HG02970 (cell line): ENCODE measurements at regions not wholly inside any gene's neighbourhood (a gene's known extent, or its start where the extent isn't known, plus 50 kb on each side); places are given as distances from the start of the nearest gene placed in this dataset.
"Not testable (repeated sequence)": the region's sequence is repeated elsewhere in the genome, so short reads cannot be mapped to it uniquely, and the experiment has no call there.

Source experiments
- ATAC-seq: cut with Tn5 transposase; IDR thresholded peaks from one replicate; pipeline ENCODE4 v1.9.1; 2021; ENCODE audit warnings: mild to moderate bottlenecking, moderate library complexity, moderate number of reproducible peaks; ENCODE audit not compliant: unreplicated experiment, low FRiP score

DNA sequence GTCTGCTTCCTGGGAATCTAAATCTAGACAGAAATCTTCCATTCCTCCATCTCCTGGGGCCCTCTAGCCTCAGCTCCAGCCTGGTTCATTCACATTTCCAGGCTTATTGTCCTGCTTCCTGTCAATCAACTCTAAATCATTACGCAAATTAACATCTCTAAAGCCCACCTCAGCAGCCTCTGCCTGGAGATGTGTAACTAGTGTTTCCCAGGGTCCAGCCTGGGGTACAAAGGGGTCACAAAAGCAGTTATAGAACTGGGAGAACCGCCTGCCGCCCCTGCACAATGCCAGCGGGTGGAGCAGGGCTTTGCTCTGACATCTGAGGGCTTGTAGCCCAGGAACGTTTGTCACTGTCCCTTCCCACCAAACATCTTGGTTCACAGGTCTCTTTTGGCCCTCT lies 373.5 kb downstream of the RRAGC start:
- ATAC-seq = no peak

DNA sequence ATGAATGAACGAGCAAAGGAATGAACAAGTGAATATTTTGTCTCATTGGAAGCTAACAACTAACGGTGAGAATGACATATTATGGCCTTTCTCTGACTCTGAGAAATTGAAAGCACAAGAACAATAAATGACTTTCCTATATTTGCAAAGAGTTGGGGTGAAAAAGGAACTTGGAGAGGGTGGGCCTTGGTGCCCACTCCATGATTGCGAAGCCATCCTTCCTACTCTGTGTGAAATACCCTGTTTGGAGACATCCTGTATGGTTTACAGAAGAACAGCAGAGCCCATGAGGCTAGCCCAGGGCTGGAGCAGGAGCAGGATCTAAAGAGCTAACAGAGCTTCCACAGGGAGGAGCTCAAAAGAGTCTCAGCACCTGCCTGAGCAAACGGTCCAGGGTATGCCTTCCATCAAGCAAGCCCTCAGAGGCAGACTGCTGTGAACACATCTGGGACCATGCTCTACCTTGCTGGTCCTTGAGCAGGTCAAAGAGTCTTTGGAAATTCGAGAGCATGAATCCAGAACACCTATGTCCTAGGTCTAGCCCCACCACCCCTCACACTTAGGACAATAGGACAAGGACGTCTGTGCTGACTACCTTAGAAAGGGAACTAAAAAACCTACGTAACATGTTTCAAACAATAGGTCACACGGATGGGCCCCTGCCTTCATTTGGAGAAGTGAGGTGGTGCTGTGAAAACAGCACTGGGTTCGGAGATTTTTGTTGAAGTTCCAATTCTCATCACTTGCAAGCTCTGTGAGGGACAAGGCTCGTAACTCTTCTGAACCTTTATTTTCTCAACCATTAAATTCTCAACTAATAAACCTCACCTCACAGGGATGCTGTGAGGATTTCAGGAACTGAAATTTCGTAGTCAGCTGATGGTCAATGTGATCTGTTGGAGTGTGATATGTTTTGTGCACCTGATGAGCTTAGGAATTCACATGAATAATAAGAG lies 377.4 kb downstream of the RRAGC start:
- no peak for ATAC-seq

DNA sequence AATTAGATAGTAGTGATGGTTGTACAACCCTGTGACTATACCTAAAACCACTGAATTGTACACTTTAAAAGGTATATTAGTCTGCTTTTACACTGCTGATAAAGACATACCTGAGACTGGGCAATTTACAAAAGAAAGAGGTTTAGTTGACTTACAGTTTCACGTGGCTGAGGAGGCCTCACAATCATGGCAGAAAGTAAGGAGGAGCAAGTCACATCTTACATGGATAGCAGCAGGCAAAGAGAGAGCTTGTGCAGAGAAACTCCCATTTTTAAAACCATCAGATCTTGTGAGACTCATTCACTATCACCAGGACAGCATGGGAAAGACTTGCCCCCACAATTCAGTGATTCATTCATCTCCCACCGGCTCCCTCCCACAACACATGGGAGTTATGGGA lies 379.9 kb downstream of the RRAGC start:
- ATAC-seq = not testable (repeated sequence)

DNA sequence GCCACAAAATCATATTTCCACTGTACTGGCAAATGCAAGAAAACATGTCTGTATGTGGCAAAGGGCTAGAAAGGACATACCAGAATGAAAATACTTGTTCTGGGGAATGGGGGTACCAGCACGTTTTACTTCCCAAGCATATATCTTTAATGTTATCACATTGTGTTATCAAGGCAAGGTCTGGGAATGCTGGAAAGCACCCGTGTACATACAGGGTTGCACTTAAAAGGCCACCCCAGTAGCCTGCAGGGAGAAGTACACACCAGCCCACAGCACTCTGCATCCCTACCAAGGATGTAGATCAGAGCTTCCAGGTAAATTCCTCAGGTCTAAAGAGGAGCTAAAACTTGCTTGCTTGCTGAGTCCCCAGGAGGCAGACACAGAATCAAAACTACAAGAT lies 381.8 kb downstream of the RRAGC start:
- ATAC-seq = no peak

DNA sequence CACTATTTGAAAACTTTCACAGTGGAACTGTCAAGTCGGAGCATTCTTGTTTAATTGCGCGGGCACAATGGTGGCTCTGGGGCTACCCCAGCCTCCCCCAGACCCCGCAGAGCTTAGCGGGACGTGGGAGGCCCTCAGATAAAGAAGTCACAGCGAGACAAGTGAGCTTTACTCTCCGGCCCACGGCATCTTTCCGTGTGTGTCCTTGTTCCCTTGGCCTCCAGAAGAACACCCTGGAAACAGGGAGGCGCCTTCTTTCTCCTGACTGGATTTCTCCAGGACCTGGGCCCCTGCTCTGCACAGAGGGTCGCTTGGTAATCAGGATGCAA lies 382.8 kb downstream of the RRAGC start:
- no peak for ATAC-seq

DNA sequence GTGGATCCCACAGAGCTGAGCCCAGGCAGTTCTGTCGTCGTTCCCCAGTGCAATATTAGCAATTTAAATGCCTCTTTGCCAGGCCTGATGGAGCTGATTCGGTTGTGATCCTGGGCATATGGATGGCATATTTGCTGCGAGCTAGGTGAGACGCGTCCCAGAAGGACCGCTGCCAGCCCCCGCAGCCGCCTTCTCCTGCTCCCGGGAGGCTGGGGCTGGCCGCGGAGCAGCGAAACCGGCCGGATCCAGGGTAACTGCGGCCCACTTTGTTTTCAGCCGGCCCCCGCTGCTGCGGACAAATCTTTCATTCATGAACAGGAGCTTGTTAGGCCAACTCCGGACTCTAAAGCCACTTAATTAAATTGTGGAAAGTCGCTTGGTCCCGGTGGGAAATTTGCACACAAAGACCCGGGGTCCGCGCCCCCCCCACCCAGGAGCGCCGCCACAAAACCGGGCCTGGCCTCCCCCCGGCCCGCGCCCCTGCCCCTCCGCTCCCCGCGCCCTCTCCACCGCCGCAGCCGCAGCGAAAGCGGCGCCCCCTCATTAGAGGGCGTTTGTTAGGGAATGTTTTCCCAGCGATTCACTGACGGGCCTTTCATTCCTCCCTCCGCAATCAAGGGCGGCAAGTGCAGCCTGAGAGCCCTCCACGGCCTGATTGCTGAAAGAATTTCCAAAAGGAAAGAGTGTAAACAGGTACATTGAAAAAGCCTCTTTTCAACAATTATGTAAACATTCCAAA lies 383.3 kb downstream of the RRAGC start:
- ATAC-seq = no peak

DNA sequence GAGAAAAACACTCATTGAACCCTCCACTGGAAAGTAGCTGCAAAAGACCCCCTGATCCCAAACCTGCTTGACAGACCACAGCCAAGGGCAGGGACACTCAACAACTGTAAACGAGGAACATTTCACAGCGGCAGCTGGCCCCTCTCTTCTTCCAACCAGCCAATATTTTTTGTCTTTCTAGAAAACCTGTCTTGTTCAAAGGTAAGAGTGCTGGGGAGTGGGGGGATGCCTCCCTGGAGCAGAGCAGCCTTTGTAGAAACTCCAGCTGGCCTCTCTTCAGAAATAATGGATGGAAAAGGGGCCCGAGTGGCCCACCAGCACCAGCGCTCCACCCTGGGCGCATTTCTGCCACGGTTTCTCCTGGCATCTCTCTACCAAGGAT lies 384.0 kb downstream of the RRAGC start:
- ATAC-seq = no peak

DNA sequence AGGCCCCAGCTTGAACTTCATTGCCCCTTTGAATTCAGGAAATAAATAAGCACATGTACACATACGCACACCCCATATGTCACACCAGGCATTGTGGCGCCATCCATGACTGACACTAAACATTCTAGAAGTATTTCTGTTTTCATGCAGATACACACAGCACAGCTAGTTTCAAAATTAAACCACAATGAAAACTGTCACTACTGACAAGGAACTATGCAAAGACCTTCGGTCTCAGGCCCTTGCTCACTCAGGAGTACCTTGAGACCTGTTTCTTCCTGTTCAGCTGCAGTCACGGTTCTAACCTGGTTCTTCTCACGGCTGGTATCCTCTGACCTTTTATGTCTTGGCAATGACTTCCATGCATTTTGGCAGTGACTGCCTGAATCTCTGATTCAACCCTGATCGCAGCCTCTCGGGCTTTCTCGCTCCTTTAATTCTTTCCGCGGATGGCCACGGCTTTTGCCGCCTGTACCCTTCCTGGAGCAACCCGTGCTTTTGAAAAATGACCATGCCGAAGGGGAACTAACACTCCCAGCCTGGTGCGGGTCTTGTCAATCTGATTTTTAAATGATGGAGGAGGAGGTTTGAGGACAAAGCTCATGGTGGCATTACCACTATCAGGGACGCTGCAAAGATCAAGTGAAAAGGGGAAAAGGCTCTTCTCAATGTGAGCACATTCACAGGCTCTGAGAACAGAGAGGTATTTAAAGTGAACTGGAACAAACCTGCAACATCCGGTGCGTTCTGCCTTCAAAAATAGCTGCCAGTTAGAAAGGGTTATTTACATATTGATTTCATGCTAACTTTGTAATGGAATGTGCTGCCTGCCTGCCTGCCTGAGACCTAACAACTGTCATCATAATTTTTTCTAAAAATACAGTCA lies 384.6 kb downstream of the RRAGC start:
- ATAC-seq = peak; percentile 66

DNA sequence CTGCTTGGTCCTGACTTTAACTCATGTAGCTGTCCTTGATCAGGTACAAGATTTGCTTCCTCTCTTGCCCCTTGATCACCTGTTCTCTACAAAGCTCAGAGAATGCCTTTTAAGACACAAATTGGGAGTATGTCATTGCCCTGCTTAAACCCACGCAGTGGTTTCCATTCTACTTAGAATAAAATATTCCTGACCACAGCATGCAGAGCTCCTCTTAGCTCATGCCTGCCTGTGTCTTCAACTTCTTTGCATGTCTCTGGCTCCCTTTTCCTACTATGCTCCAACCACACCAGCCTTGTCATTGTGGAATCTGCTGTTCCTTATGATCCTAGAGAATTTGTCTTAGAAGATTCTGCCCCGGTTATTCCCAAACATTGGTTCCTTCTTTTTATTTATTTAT lies 393.1 kb downstream of the RRAGC start:
- no peak for ATAC-seq

DNA sequence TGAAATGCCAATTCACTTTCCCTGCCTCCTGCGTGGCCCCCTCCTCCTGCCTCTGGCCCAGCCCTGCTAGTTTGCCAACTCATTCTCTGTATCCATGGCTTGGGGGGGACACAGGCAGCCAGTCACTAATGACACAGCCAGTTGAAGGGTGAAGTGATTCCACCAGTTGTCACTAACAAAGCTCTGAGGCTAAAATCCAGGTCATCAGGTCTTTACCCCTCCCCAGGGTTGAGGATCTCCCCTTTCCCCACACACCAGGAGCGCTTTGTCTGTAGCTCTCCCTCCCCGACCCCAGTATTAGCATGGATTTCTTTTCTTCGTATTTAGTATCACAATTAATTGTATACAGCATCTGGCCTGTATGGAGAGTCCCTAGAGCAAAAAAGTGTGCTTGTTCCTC lies 394.1 kb downstream of the RRAGC start:
- ATAC-seq = no peak

DNA sequence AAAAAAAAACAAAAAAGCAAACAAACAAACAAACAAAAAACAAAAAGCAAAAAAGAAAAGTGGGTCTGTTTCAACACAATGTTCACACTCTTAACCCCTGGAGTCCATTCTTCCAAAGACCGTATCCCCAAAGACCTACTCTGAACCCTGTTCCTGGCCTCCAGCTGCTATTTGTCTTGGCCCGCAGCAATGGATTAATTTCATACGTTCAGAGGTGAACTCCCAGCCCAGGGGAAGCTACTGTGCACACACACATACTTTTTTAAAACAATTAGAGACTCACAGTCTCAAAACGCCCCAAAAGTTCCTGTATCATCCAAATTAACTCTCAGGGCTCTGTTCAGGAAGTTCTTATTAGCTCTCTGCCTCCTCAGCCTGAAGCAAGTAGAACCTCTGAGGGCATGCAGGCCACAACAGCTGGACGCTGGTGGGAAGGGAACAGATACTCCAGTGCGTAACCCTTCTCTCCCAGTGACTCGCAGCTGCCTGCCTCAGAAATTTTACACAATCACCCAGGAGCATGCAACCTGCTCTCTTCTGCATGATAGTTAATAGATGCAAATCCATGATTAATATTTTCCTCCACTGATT lies 395.4 kb downstream of the RRAGC start:
- no peak for ATAC-seq

DNA sequence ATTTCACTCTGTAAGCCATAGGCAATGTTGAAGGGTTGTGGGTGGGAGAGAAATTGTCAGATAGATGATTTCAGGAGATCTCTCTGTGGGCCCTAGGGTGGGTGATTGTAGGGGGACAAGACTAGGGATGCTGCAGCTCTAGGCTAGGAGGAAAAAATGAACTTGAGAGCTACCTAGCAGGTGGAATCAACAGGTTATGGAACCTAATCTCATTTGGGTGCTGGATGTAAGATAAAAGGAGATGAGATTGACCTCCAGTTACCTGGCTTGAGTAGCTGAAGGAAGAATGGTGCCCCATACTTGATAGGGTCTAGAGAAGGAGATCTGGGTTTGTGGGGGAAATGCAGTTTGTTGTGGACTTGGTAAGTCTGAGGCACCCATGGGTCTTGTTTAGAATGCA lies 396.5 kb downstream of the RRAGC start:
- ATAC-seq = no peak

DNA sequence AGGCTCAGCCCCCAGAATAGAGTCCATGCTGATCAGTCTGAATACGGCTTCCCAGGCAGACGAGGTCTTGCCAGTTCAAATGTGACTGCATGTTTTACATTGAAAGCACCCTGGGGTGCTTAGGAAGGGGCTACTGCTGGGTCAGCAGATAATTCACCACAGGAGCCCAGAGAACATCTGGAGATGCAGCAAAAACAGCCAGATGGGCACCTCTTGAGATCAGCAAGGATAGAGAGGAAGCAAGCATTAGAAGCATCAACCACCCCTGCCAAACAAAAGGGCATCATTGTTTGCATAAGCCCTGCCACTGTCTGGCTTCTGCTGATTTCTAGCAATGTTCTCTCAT lies 403.1 kb downstream of the RRAGC start:
- no peak for ATAC-seq

DNA sequence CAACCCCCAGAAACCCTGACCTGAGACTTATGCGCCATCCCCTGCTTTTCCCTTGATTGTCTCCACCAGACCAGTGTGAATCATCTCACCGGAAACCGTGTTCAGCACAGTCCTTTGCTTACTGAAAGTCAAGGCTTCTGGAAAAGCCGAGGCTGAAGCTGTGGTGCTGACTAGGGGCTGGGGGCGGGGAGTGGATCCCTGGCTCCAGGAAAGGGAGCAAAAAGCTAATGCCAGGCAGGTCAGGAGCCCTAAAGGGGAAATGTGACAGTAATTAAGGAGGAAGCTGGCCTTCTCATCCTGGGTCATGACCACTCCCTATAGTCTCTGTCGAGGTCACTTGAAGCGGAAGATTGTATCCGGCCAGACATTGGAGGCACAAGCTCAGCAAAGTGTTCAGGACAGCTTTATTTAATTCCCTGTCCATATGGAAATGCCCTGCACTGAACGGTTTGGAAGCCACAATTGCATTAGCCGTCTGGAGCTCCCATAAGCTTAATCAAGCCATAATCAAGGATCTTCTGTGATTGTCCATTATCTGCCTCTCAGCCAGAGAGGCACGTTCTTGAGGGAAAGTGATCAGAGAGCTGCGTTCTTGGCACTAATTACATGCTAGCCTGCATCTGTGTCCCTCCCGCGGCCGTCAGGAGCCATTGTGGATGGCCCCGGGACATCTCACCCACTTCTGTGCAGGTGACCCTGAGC lies 403.6 kb downstream of the RRAGC start:
- no peak for ATAC-seq

DNA sequence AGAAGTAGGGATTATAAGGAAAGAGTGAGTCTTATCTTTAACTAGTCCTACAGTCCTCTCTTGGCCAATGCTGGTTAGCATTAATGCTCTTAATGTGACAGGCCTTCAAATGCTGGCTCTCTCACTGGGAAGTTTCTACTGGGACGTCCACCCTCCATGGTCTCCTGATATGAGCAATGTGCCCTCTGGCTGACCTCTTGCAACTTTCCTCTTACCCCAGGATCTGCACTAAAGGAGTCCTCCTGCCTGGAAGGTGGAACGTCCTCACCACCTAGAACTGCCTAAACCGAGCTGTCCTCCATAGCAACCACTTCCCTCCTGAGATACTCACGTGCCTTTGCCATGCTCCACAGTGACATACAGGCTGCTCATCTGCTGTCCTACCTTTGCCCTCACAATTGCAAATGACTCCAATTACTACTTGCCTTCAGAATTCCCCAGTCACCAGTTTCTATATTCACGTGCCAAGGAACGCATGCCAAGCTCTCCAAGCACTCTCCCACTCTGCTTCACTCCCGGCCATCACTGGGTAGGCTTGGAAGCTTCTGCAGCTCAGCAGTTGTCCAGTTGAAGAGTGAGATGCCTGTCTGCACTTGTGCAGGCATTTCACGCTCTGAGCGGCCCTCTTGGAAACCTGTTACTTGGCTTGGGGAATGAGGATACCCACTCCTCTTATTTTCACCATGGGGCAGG lies 404.7 kb downstream of the RRAGC start:
- ATAC-seq = no peak

DNA sequence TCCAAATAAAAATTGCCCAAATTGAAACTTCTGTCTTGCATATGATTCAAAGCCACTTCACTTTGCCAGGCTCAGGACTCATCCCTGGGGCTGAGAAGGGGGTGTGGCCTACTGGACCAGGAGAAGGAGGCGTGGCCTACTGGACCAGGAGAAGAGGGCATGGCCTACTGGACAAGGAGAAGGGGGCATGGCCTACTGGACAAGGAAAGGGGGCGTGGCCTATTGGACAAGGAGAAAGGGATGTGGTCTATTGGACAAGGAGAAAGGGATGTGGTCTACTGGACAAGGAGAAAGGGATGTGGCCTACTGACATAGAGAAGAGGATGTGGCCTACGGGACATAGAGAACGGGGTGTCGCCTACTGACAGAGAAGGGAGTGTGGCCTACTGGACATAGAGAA lies 405.3 kb downstream of the RRAGC start:
- no peak for ATAC-seq

DNA sequence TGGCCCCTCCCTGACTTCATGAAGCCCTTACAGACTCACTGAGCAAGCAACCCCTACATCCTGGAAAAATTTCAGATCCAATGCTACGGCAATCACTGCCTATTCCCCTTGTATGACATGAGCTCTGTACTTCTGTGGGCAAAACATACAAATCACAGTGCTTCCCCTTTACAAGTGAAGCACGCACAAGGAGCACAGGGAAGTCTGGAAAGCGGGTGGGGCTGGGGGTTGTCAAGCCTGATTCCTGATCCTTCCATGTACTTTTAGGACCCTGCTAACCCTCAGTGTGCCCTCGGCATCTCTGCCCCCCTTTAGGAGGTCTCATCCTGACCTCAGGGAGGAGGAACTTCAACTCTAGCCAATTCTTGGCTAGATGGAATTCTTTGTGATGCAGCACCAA lies 405.7 kb upstream of the POU3F1 start:
- ATAC-seq = no peak

DNA sequence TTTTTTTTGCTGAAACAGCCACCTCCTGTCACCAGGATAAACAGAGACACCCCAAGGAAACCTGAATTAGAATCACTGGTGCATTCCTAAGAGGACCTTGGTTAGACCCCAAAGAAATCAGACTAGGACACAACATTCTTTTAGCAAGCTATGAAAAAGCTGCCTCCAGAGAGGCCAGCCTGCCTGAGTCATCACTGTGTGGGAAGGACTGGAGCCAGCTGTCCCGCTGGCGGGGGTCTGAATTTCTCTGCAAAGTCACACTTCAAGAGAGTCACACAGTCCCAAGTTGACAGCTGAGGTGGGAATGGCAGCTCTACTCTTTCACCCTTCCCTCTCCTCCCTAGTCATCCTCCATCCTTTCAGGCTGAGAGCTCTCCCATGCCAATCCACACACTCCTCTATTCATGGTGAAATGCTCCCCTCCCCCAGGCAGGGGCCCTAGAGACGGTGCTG lies 405.0 kb upstream of the POU3F1 start:
- no peak for ATAC-seq

DNA sequence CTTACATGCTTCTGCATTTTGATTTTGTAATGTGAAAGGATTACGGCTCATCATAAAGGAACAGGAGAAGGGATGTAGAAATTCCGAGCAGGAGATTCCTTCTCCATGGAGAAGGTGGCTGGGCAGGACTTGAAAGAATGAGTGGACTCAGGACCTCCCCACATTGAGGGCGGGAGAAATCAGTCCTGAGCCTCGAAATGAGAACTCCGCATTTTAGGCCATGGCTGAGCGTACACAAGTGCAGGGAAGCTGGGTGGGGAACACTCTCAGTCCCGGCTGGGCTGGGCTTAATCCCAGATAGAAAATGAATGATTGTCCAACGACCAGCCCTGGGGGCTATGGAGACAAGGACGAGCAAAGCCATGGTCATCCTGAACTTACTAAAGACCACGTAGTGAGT lies 402.3 kb upstream of the POU3F1 start:
- no peak for ATAC-seq
